Upper lobe of right lung (tissue), 1 donor: ENCODE measurements at regions not wholly inside any gene's neighbourhood (a gene's known extent, or its start where the extent isn't known, plus 50 kb on each side); places are given as distances from the start of the nearest gene placed in this dataset.

Experiments used
- ATAC-seq: fragments of 200-7000 bp; cut with Tn5 transposase; one replicate; pipeline ENCODE4 v1.9.1; 2020; ENCODE audit warnings: mild to moderate bottlenecking, moderate library complexity
- DNase-seq: peaks from one replicate; pipeline ENCODE4 v3.0.0-alpha.2; 2020
- H3K27ac ChIP-seq: fragments of 200-600 bp; one replicate; pipeline ENCODE4 v1.8.0; 2022
- H3K27me3 ChIP-seq: fragments of 200-600 bp; one replicate; pipeline ENCODE4 v1.8.0; 2022; ENCODE audit warnings: mild to moderate bottlenecking
- H3K36me3 ChIP-seq: fragments of 200-600 bp; one replicate; pipeline ENCODE4 v1.8.0; 2022
- H3K4me1 ChIP-seq: fragments of 200-600 bp; one replicate; pipeline ENCODE4 v1.8.0; 2022
- H3K4me3 ChIP-seq: fragments of 200-600 bp; one replicate; pipeline ENCODE4 v1.8.0; 2022; ENCODE audit warnings: mild to moderate bottlenecking
- H3K9me3 ChIP-seq: fragments of 200-600 bp; one replicate; pipeline ENCODE4 v1.8.0; 2022
- CTCF ChIP-seq: fragments of 200-600 bp; IDR thresholded peaks from one replicate; pipeline ENCODE4 v1.8.0; 2022; ENCODE audit warnings: antibody characterized with exemption
- intact Hi-C: fragments of 100-400 bp; cut with DNase I; formaldehyde crosslinking; loops from one replicate; pipeline ENCODE4 v1.11.0; 2022
- donor health status: DM: no; HTN: yes; CAD: no; lungs with severe emphysema.

DNA sequence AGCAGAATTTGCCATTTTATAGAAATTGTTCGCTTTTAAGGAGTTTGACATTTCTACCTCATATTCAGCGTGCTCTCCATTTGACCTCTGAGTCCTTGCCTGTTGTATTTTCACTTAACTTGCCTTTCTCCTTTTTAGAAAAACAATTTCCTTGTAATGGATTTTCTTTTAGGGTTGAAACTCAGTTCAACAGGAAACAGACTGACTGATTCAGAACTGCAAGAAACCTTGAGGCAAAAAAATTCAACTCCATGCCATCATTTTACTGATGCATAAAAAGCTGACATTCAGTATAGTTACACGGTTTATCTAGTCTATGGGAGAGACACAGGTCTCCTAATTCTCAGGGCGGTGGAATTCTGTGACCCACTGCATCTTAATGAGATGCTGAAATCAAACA, 59.8 kb downstream of the MRPS30 start:
- ATAC-seq (no peak), DNase-seq (no peak)
- Histone ChIP-seq H3K4me1 (no peaks in the 10 kb centered on the region), H3K9me3 (no peaks in the 10 kb centered on the region), H3K36me3 (no peaks in the 10 kb centered on the region), H3K27ac (no peak overlapping the region), H3K27me3 (no peaks in the 10 kb centered on the region), H3K4me3 (no peak overlapping the region)
- TF ChIP-seq CTCF = no peak
- intact Hi-C loops = no loop called here

DNA sequence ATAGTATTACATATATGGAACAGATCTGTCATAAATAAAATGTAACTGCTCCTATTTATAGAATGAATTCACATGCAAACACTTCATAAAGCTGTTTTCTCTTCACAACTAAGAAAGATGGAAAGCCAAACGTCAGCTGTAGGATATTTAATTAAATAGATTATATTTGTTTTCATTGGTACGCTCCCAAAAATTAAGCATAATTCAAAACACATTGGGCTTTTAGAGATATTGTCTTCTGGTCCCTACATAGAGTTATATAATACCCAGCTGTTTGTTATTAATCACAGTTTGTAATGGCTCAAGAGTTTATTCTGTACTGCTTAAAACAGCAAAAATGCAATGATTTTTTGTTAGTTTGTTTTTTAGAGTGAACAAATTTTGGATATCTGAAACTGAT, 61.2 kb downstream of the MRPS30 start:
- Histone ChIP-seq H3K9me3 (no peaks in the 10 kb centered on the region), H3K27me3 (no peaks in the 10 kb centered on the region), H3K4me3 (no peak overlapping the region), H3K27ac (no peak overlapping the region), H3K36me3 (no peaks in the 10 kb centered on the region), H3K4me1 (no peaks in the 10 kb centered on the region)
- ATAC-seq (no peak), DNase-seq (no peak)
- intact Hi-C loops = no loop called here
- no peak for TF ChIP-seq CTCF

DNA sequence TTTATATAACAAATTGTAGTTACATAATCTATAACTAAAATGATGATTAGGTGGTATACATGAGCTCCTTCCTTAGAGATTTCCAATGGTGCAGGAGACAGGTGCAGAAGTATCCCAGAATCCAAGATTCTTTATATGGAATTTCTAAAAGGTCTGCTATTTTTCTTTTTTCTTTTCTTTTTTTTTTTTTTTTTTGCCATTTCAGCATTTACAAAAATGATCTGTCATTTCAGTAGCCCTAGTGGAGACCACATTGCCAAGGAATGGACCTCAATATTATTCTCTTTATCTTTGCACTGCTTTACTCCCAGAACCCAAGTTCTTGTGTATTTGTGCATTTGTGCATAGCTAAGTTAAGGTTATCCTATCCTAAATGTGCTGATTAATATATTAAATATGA, 61.7 kb downstream of the MRPS30 start:
- DNase-seq (no peak), ATAC-seq (no peak)
- no peak for TF ChIP-seq CTCF
- no peaks in the 10 kb centered on the region for H3K9me3 ChIP-seq
- no peaks in the 10 kb centered on the region for H3K4me1 ChIP-seq
- no peaks in the 10 kb centered on the region for H3K27me3 ChIP-seq
- intact Hi-C loops = no loop called here
- H3K4me3 ChIP-seq = no peak overlapping the region
- no peaks in the 10 kb centered on the region for H3K36me3 ChIP-seq
- H3K27ac ChIP-seq = no peak overlapping the region

DNA sequence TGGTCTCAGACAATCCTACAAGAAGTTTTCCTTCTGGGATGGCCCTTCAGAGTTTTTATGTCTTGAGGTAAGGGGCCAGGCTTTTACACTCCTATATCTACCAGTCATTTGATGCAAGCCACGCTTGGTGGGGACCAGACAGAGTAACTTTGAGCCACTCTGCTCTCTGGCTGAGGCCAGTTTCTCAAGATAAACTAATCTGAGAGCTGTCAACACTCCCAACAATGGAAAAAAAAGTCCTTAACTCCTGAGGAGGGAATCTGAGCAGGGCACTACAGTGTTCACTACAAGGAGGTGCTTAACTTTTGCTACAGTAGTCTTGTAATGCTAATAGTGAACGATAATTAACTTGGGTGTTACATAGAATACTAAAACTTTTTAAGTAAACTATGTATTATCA, 62.7 kb downstream of the MRPS30 start:
- TF ChIP-seq CTCF = no peak
- no peak for DNase-seq
- H3K27me3 ChIP-seq = no peaks in the 10 kb centered on the region
- no peak overlapping the region for H3K4me3 ChIP-seq
- H3K27ac ChIP-seq = no peak overlapping the region
- H3K36me3 ChIP-seq = no peaks in the 10 kb centered on the region
- ATAC-seq = no peak
- no peaks in the 10 kb centered on the region for H3K9me3 ChIP-seq
- intact Hi-C loops = no loop called here
- no peaks in the 10 kb centered on the region for H3K4me1 ChIP-seq

GRCh38 chr5:44875661-44876605, 67.2 kb downstream of the MRPS30 start:
- DNase-seq (no peak), ATAC-seq (no peak)
- Histone ChIP-seq H3K27ac (no peak overlapping the region), H3K4me1 (no peaks in the 10 kb centered on the region), H3K27me3 (no peaks in the 10 kb centered on the region), H3K9me3 (no peaks in the 10 kb centered on the region), H3K36me3 (no peaks in the 10 kb centered on the region), H3K4me3 (no peak overlapping the region)
- intact Hi-C loops = no loop called here
- no peak for TF ChIP-seq CTCF
